Loucy (cell line): ENCODE measurements at regions not wholly inside any gene's neighbourhood (a gene's known extent, or its start where the extent isn't known, plus 50 kb on each side); places are given as distances from the start of the nearest gene placed in this dataset.

ENCODE experiments used
- EZH2phosphoT487 ChIP-seq: fragments of 200-600 bp; IDR thresholded peaks from 2 replicates; pipeline ENCODE4 v1.6.1; 2018; ENCODE audit warnings: antibody characterized with exemption, mild to moderate bottlenecking, moderate library complexity, borderline replicate concordance
- TF ChIP-seq, protein P1 (sequence below): fragments of 200-600 bp; sonication (generic); conservative IDR thresholded peaks from 2 replicates; pipeline ENCODE4 v1.5.1; 2014; ENCODE audit warnings: mild to moderate bottlenecking, antibody characterized with exemption, low read length

- TF ChIP-seq, protein P1, sequence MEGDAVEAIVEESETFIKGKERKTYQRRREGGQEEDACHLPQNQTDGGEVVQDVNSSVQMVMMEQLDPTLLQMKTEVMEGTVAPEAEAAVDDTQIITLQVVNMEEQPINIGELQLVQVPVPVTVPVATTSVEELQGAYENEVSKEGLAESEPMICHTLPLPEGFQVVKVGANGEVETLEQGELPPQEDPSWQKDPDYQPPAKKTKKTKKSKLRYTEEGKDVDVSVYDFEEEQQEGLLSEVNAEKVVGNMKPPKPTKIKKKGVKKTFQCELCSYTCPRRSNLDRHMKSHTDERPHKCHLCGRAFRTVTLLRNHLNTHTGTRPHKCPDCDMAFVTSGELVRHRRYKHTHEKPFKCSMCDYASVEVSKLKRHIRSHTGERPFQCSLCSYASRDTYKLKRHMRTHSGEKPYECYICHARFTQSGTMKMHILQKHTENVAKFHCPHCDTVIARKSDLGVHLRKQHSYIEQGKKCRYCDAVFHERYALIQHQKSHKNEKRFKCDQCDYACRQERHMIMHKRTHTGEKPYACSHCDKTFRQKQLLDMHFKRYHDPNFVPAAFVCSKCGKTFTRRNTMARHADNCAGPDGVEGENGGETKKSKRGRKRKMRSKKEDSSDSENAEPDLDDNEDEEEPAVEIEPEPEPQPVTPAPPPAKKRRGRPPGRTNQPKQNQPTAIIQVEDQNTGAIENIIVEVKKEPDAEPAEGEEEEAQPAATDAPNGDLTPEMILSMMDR = no peak
- no peak for TF ChIP-seq EZH2phosphoT487
Measured at GRCh38 chr16:54397838-54398237, 111.3 kb upstream of the IRX3 start.
